ENCODE measurements at regions not wholly inside any gene's neighbourhood (a gene's known extent, or its start where the extent isn't known, plus 50 kb on each side); places are given as distances from the start of the nearest gene placed in this dataset.
"Not testable (repeated sequence)": the region's sequence is repeated elsewhere in the genome, so short reads cannot be mapped to it uniquely, and the experiment has no call there.

DNA sequence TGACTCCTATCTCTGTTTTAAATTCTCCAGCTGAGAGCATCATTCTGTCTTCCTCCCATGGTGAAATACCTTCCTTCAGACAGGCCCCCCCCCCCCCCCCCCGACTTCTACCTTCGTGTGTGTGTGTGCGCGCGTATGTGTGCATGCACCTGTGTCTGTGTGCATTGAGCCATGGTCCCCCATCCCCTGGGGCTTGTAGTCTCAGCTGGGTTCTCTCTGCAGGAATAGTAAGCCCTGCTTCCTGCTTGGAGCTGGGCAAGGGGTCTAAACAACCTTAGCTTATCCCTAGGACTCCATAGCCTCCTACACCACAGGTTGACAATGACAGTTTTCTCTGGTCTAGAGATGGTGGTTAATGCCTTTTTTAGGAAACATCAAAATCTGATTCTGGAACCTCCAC lies 427.5 kb upstream of the KLHL29 start:
- Histone ChIP-seq H3K4me1 (ENCODE audit: control insufficient read depth, insufficient read depth, low read length) (peaks cover 9% of the 10 kb centered on the region), H3K9ac (ENCODE audit: low read length) (no peak overlapping the region), H3K27me3 (replicated peaks; ENCODE audit: control insufficient read depth, insufficient read depth, low read length) (peaks cover 5% of the 10 kb centered on the region), H3K4me3 (ENCODE audit: low read length) (no peak overlapping the region), H3K36me3 (ENCODE audit: control insufficient read depth, insufficient read depth, low read length, severe bottlenecking) (no peaks in the 10 kb centered on the region), H3K9me3 (ENCODE audit: control insufficient read depth, low read length) (no peaks in the 10 kb centered on the region)
- no peak for DNase-seq (ENCODE audit: low read depth)

DNA sequence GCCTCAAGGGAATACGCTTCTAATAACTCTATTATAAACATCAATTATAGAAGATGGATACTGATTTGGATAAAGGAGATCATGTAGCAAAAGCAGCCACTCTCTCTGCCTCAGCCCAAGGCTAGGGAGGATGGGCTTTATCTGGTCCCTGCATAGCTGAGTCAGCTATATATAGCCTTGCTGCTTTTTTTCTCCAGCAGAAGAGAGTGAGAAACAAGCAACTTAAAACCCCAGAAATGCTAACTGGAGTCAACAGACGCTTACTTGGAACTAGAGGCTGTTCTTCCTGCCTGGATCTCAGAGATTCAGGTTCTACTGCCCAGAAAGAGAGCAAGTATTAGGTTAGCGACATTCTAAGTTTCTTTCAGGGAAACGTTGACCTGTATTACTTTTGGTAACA lies 426.7 kb upstream of the KLHL29 start:
- no peak for DNase-seq (ENCODE audit: low read depth)
- Histone ChIP-seq H3K27me3 (replicated peaks; ENCODE audit: control insufficient read depth, insufficient read depth, low read length) (peaks cover 5% of the 10 kb centered on the region), H3K36me3 (ENCODE audit: control insufficient read depth, insufficient read depth, low read length, severe bottlenecking) (no peaks in the 10 kb centered on the region), H3K9me3 (ENCODE audit: control insufficient read depth, low read length) (no peaks in the 10 kb centered on the region), H3K9ac (ENCODE audit: low read length) (no peak overlapping the region), H3K4me3 (ENCODE audit: low read length) (no peak overlapping the region), H3K4me1 (ENCODE audit: control insufficient read depth, insufficient read depth, low read length) (peaks cover under 1% of the 10 kb centered on the region)

DNA sequence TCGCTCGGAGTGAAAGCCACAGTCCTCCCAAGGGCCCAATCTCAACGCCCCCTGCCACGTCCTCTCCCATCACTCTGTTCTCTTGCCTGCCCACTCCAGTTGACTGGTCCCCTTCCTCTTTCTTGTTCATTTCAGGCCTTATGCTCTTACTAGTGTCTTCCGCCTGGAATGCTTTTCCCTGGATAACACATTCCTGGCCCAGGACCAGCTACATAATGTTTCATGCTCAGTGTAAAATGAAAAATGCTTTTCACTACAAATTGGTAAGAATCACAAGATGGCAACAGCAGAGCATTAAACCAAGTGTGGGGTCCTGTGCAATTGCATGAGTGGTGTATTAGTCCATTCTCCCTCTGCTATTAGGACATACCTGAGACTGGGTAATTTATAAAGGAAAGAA lies 417.2 kb upstream of the KLHL29 start:
- H3K36me3 ChIP-seq (ENCODE audit: control insufficient read depth, insufficient read depth, low read length, severe bottlenecking): no peaks in the 10 kb centered on the region
- DNase-seq (ENCODE audit: low read depth): no peak
- H3K4me1 ChIP-seq (ENCODE audit: control insufficient read depth, insufficient read depth, low read length): no peaks in the 10 kb centered on the region
- H3K9ac ChIP-seq (ENCODE audit: low read length): no peak overlapping the region
- peaks cover 9% of the 10 kb centered on the region for H3K9me3 ChIP-seq (ENCODE audit: control insufficient read depth, low read length)
- H3K4me3 ChIP-seq (ENCODE audit: low read length): no peak overlapping the region
- no peaks in the 10 kb centered on the region for H3K27me3 ChIP-seq (replicated peaks; ENCODE audit: control insufficient read depth, insufficient read depth, low read length)

DNA sequence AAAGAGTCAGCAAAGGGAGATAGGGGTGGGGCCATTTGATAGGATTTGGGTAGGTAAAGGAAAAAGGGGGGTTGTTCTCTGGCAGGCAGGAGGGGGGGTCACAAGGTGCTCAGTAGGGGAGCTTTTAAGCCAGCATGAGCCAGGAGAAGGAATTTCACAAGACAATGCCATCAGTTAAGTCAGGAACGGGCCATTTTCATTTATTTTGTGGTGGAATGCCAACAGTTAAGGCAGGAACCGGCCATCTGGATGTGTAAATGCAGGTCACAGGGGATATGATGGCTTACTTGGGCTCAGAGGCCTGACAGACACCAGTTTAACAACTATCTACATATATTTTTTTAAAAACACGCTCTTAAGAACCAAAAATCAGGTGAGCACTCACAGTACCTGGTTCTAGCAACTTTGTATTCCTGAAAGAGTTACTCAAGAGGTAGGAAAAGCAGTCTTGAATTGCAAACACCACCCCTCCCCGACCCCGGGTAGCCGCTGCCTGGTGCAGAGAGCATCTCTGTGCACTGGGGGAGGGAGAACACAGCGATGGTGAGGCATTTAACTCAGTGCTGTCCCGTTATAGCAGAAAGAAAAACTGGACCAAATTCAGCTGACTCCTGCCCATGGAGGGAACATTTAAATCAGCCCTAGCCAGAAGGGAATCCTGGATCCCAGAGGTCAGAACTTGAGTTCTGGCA lies 414.5 kb upstream of the KLHL29 start:
- no peaks in the 10 kb centered on the region for H3K36me3 ChIP-seq (ENCODE audit: control insufficient read depth, insufficient read depth, low read length, severe bottlenecking)
- no peak overlapping the region for H3K9ac ChIP-seq (ENCODE audit: low read length)
- H3K4me1 ChIP-seq (ENCODE audit: control insufficient read depth, insufficient read depth, low read length): no peaks in the 10 kb centered on the region
- H3K27me3 ChIP-seq (replicated peaks; ENCODE audit: control insufficient read depth, insufficient read depth, low read length): no peaks in the 10 kb centered on the region
- DNase-seq (ENCODE audit: low read depth): no peak
- H3K9me3 ChIP-seq (ENCODE audit: control insufficient read depth, low read length): peaks cover 9% of the 10 kb centered on the region
- no peak overlapping the region for H3K4me3 ChIP-seq (ENCODE audit: low read length)

DNA sequence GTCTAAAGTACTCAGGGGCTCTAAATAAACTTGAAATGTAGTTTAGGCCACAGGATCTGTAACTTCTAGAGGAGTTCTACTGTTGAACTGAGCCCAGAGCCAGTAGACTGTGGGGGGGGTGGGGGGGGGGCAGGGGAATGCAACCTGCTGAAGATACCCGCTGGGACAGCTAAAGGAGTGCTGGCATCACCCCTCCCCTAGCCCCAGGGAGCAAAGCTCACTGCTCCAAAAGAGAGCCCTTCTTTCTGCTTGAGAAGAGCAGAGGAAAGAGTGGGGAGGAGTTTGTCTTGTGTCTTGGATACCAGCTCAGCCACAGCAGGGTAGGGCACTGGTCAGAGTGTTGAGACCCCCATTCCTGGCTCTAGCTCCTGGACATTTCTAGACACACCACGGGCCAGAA lies 414.0 kb upstream of the KLHL29 start:
- no peak overlapping the region for H3K4me3 ChIP-seq (ENCODE audit: low read length)
- no peaks in the 10 kb centered on the region for H3K4me1 ChIP-seq (ENCODE audit: control insufficient read depth, insufficient read depth, low read length)
- H3K9ac ChIP-seq (ENCODE audit: low read length): no peak overlapping the region
- H3K27me3 ChIP-seq (replicated peaks; ENCODE audit: control insufficient read depth, insufficient read depth, low read length): no peaks in the 10 kb centered on the region
- H3K36me3 ChIP-seq (ENCODE audit: control insufficient read depth, insufficient read depth, low read length, severe bottlenecking): no peaks in the 10 kb centered on the region
- no peak for DNase-seq (ENCODE audit: low read depth)
- peaks cover 4% of the 10 kb centered on the region for H3K9me3 ChIP-seq (ENCODE audit: control insufficient read depth, low read length)

- H3K36me3 ChIP-seq (ENCODE audit: control insufficient read depth, insufficient read depth, low read length, severe bottlenecking): no peaks in the 10 kb centered on the region
- H3K9ac ChIP-seq (ENCODE audit: low read length): no peak overlapping the region
- H3K4me3 ChIP-seq (ENCODE audit: low read length): no peak overlapping the region
- H3K9me3 ChIP-seq (ENCODE audit: control insufficient read depth, low read length): peaks cover 3% of the 10 kb centered on the region
- H3K27me3 ChIP-seq (replicated peaks; ENCODE audit: control insufficient read depth, insufficient read depth, low read length): no peaks in the 10 kb centered on the region
- DNase-seq (ENCODE audit: low read depth): no peak
- H3K4me1 ChIP-seq (ENCODE audit: control insufficient read depth, insufficient read depth, low read length): no peaks in the 10 kb centered on the region
These were observed 403.2 kb upstream of the KLHL29 start for GRCh38 chr2:22981785-22982184.

- not testable (repeated sequence) for H3K4me3 ChIP-seq (ENCODE audit: low read length); H3K9ac ChIP-seq (ENCODE audit: low read length); H3K9me3 ChIP-seq (ENCODE audit: control insufficient read depth, low read length); H3K36me3 ChIP-seq (ENCODE audit: control insufficient read depth, insufficient read depth, low read length, severe bottlenecking); H3K27me3 ChIP-seq (replicated peaks; ENCODE audit: control insufficient read depth, insufficient read depth, low read length); H3K4me1 ChIP-seq (ENCODE audit: control insufficient read depth, insufficient read depth, low read length); DNase-seq (ENCODE audit: low read depth)
These were observed 400.8 kb upstream of the KLHL29 start for GRCh38 chr2:22984152-22984551.

GRCh38 chr2:22990246-22990645 lies 394.7 kb upstream of the KLHL29 start:
- H3K4me1 ChIP-seq (ENCODE audit: control insufficient read depth, insufficient read depth, low read length): no peaks in the 10 kb centered on the region
- peaks cover 6% of the 10 kb centered on the region for H3K27me3 ChIP-seq (replicated peaks; ENCODE audit: control insufficient read depth, insufficient read depth, low read length)
- no peak for DNase-seq (ENCODE audit: low read depth)
- H3K36me3 ChIP-seq (ENCODE audit: control insufficient read depth, insufficient read depth, low read length, severe bottlenecking): no peaks in the 10 kb centered on the region
- H3K4me3 ChIP-seq (ENCODE audit: low read length): no peak overlapping the region
- H3K9ac ChIP-seq (ENCODE audit: low read length): no peak overlapping the region
- H3K9me3 ChIP-seq (ENCODE audit: control insufficient read depth, low read length): no peaks in the 10 kb centered on the region

GRCh38 chr2:22991844-22992243 lies 393.1 kb upstream of the KLHL29 start:
- no peak for DNase-seq (ENCODE audit: low read depth)
- peaks cover 6% of the 10 kb centered on the region for H3K27me3 ChIP-seq (replicated peaks; ENCODE audit: control insufficient read depth, insufficient read depth, low read length)
- H3K4me3 ChIP-seq (ENCODE audit: low read length): no peak overlapping the region
- no peaks in the 10 kb centered on the region for H3K4me1 ChIP-seq (ENCODE audit: control insufficient read depth, insufficient read depth, low read length)
- no peaks in the 10 kb centered on the region for H3K9me3 ChIP-seq (ENCODE audit: control insufficient read depth, low read length)
- no peak overlapping the region for H3K9ac ChIP-seq (ENCODE audit: low read length)
- H3K36me3 ChIP-seq (ENCODE audit: control insufficient read depth, insufficient read depth, low read length, severe bottlenecking): no peaks in the 10 kb centered on the region

DNA sequence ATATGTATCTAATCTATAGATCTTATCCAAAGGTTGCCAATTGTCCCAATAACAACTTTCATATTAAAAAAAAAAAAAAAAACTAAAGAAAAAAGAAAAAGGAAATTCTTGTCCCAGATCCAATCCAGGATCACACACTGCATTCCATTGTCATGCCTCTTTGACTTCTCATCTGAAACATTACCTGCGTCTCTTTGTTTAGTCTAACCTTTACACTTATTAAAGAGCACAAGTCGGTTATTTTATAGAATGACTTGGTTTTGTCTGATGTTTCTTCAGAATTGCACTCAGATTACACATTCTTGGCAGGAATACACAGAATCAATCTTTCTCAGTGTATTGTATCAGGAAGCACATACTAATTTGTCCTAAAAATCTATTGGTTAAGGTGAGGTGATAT lies 392.5 kb upstream of the KLHL29 start:
- H3K4me1 ChIP-seq (ENCODE audit: control insufficient read depth, insufficient read depth, low read length): no peaks in the 10 kb centered on the region
- H3K27me3 ChIP-seq (replicated peaks; ENCODE audit: control insufficient read depth, insufficient read depth, low read length): peaks cover 6% of the 10 kb centered on the region
- no peak overlapping the region for H3K9ac ChIP-seq (ENCODE audit: low read length)
- H3K4me3 ChIP-seq (ENCODE audit: low read length): no peak overlapping the region
- no peak for DNase-seq (ENCODE audit: low read depth)
- no peaks in the 10 kb centered on the region for H3K9me3 ChIP-seq (ENCODE audit: control insufficient read depth, low read length)
- no peaks in the 10 kb centered on the region for H3K36me3 ChIP-seq (ENCODE audit: control insufficient read depth, insufficient read depth, low read length, severe bottlenecking)

- no peaks in the 10 kb centered on the region for H3K9me3 ChIP-seq (ENCODE audit: control insufficient read depth, low read length)
- H3K4me3 ChIP-seq (ENCODE audit: low read length): no peak overlapping the region
- H3K4me1 ChIP-seq (ENCODE audit: control insufficient read depth, insufficient read depth, low read length): peaks cover 6% of the 10 kb centered on the region
- no peak for DNase-seq (ENCODE audit: low read depth)
- no peaks in the 10 kb centered on the region for H3K36me3 ChIP-seq (ENCODE audit: control insufficient read depth, insufficient read depth, low read length, severe bottlenecking)
- no peak overlapping the region for H3K9ac ChIP-seq (ENCODE audit: low read length)
- H3K27me3 ChIP-seq (replicated peaks; ENCODE audit: control insufficient read depth, insufficient read depth, low read length): peaks cover 6% of the 10 kb centered on the region
These were observed 391.7 kb upstream of the KLHL29 start for GRCh38 chr2:22993250-22993649.

GRCh38 chr2:22995576-22995975 lies 389.4 kb upstream of the KLHL29 start:
- Histone ChIP-seq H3K4me1 (ENCODE audit: control insufficient read depth, insufficient read depth, low read length) (peaks cover 11% of the 10 kb centered on the region), H3K36me3 (ENCODE audit: control insufficient read depth, insufficient read depth, low read length, severe bottlenecking) (no peaks in the 10 kb centered on the region), H3K27me3 (replicated peaks; ENCODE audit: control insufficient read depth, insufficient read depth, low read length) (peaks cover 6% of the 10 kb centered on the region), H3K9me3 (ENCODE audit: control insufficient read depth, low read length) (no peaks in the 10 kb centered on the region), H3K9ac (ENCODE audit: low read length) (no peak overlapping the region), H3K4me3 (ENCODE audit: low read length) (no peak overlapping the region)
- DNase-seq (ENCODE audit: low read depth): no peak
